GM10266 (cell line): ENCODE measurements at regions not wholly inside any gene's neighbourhood (a gene's known extent, or its start where the extent isn't known, plus 50 kb on each side); places are given as distances from the start of the nearest gene placed in this dataset.

Source experiments
- DNase-seq: peaks from one replicate; pipeline ENCODE4 v3.0.0; 2012; ENCODE audit errors: extremely low spot score
- TF ChIP-seq, protein P1 (sequence below): IDR thresholded peaks from 2 replicates; pipeline ENCODE4 v1.5.1; 2012; ENCODE audit warnings: mild to moderate bottlenecking, low read depth; ENCODE audit not compliant: control insufficient read depth, insufficient read depth; ENCODE audit errors: missing control alignments

GRCh38 chr12:97758194-97758501, 295.5 kb downstream of the RMST start:
- DNase-seq, result no peak
- TF ChIP-seq, protein P1, sequence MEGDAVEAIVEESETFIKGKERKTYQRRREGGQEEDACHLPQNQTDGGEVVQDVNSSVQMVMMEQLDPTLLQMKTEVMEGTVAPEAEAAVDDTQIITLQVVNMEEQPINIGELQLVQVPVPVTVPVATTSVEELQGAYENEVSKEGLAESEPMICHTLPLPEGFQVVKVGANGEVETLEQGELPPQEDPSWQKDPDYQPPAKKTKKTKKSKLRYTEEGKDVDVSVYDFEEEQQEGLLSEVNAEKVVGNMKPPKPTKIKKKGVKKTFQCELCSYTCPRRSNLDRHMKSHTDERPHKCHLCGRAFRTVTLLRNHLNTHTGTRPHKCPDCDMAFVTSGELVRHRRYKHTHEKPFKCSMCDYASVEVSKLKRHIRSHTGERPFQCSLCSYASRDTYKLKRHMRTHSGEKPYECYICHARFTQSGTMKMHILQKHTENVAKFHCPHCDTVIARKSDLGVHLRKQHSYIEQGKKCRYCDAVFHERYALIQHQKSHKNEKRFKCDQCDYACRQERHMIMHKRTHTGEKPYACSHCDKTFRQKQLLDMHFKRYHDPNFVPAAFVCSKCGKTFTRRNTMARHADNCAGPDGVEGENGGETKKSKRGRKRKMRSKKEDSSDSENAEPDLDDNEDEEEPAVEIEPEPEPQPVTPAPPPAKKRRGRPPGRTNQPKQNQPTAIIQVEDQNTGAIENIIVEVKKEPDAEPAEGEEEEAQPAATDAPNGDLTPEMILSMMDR, result no peak

GRCh38 chr12:97758586-97758985, 296.0 kb downstream of the RMST start:
- no peak for DNase-seq
- TF ChIP-seq, protein P1, result no peak

- DNase-seq, result no peak
- TF ChIP-seq, protein P1, result no peak
Observed at GRCh38 chr12:97760601-97761000, 298.0 kb downstream of the RMST start.

DNA sequence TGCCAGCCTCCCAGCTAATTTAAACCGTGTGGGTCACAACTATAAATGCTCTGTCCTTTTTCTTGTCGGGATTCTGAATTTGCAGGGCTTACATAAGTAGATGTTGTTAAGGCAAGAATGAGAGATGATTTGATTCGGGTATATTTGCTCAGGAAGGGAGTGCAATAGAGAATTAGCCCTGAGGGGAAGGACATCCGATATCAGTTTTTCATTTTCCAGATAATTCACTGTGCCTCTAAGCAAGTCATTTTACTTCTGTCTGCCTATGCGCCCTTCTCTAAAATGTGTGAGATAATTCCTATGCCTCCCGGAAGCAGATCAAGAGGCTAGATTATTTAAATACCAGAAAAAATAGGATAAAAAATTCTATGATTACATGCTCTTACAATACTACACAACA, 300.5 kb downstream of the RMST start:
- DNase-seq, result no peak

GRCh38 chr12:97764700-97765099, 302.1 kb downstream of the RMST start:
- DNase-seq, result no peak
- TF ChIP-seq, protein P1, result no peak

More for the DNA sequence above, 300.5 kb downstream of the RMST start:
- TF ChIP-seq, protein P1, result no peak

- no peak for DNase-seq
- TF ChIP-seq, protein P1, result no peak
Observed at GRCh38 chr12:97767347-97767746, 304.7 kb downstream of the RMST start.

DNA sequence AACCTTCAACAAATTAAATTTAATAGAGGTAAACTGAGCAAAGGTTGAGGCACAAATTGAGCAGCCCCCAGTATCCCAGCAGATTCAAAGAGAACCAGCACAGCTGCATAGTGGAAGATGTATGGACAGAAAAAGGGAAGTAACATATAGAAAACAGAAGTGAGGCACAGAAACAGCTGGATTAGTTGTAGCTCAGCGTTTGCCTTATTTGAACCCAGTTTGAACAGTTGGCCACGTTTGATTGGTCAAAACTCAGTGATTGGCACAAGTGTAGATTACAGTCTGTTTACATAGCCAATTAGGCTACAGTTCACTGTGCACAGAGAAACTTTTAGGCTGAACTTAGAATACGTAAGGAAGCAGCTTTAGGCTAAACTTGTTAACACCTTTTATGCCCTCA, 315.5 kb downstream of the RMST start:
- TF ChIP-seq, protein P1, result no peak
- no peak for DNase-seq
